ENCODE measurements at regions not wholly inside any gene's neighbourhood (a gene's known extent, or its start where the extent isn't known, plus 50 kb on each side); places are given as distances from the start of the nearest gene placed in this dataset.
"Not testable (repeated sequence)": the region's sequence is repeated elsewhere in the genome, so short reads cannot be mapped to it uniquely, and the experiment has no call there.

DNA sequence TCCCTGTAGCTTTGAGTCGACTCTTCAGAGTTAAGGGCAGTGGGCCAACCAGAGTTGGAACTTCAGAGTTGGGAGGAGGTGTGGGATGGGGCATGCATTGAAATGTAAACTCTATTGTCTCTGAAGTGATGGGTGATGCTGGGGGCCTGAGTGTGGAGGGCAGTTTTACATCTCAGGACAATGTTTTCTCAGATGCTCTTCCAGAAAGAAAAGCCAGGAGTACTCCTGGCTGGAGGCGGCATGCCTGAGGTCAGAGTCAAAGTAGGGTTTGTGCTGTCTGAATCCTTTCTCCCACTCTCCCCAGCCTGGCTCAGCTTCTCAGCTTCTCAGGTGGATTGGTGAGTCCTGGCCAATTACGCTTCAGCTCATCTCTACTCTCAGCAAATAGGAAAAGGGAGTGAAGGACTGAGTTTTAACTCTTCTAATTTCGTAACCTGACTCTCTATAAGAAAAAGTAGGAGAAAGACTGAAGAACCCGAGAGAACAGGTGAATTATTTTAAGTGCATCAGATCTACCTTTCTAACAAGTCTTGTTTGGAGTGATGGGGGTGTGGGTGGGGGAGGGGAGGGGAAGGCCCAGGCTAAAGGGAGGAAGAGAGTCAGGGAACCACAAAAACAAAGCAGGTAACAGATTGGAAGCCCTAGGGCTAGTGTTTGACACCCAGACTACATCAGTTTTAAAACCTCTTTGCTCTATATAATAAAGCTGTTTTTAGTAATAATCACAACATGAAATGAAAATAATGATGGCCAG is 107.5 kb upstream of the PELI1 start:
- H3K27me3 ChIP-seq = no peaks in the 10 kb centered on the region
- peaks cover 4% of the 10 kb centered on the region for H3K4me1 ChIP-seq (ENCODE audit: insufficient read depth)
- no peak overlapping the region for H3K4me3 ChIP-seq
- H3K9me3 ChIP-seq = no peaks in the 10 kb centered on the region
- TF ChIP-seq POLR2A (IDR thresholded peaks at IDR 0.05) (no peak), EP300 (IDR thresholded peaks at IDR 0.05) (no peak), CTCF (IDR thresholded peaks at IDR 0.05) (no peak)
- DNase-seq = no peak
- no peak overlapping the region for H3K27ac ChIP-seq
- intact Hi-C loops (cut with DNase I) = no loop called here
- 72 to 77% (median 73%) methylated on average over 5 of the region's 5 CpGs for whole genome bisulfite sequencing, 3 donors
- H3K36me3 ChIP-seq = no peaks in the 10 kb centered on the region

- DNase-seq; H3K4me3 ChIP-seq; H3K27ac ChIP-seq; H3K27me3 ChIP-seq; H3K36me3 ChIP-seq; H3K4me1 ChIP-seq (ENCODE audit: insufficient read depth); H3K9me3 ChIP-seq; intact Hi-C loops (cut with DNase I): not testable (repeated sequence)
- WGBS, 3 donors = 90 to 94% (median 93%) methylated on average over 9 to 11 of the region's 11 CpGs
These were observed 108.2 kb upstream of the PELI1 start for GRCh38 chr2:64252251-64252978.

DNA sequence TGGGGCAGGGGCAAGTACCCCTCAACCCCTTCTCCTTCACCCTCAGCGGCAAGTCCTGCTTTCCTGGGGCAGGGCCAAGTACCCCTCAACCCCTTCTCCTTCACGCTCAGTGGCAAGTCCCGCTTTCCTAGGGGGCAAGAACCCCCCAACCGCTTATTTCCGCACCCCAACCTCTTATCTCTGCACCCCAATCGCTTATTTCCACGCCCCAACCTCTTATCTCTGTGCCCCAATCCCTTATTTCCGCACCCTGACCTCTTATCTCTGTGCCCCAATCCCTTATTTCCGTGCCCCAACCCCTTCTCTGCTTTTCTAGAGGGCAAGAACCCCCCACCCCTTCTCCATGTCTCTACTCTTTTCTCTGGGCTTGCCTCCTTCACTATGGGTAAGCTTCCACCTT is 109.2 kb upstream of the PELI1 start:
- 92 to 95% (median 92%) methylated on average over 7 to 9 of the region's 9 CpGs for WGBS, 3 donors
- H3K9me3 ChIP-seq; H3K27ac ChIP-seq; H3K4me3 ChIP-seq; H3K27me3 ChIP-seq; DNase-seq; H3K4me1 ChIP-seq (ENCODE audit: insufficient read depth); intact Hi-C loops (cut with DNase I); H3K36me3 ChIP-seq: not testable (repeated sequence)

DNA sequence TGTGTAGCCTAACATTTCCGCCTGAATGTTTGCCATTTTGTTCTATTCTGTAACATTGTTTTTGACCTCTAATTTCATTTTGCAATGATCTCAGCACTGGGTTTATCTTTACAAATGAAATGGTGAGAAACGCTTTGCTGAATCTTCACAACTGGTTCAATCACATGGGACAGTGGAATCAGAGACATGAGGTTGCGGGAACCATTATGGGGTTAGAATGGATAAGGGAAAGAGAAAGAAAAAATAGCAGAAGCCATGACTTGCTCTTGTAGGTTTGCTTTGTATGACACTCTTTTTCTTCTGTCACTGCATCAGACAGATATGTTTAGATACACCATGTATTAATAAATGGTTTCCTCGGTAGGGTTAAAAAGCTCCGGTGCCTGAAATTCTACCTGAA is 114.3 kb upstream of the PELI1 start:
- TF ChIP-seq EP300 (IDR thresholded peaks at IDR 0.05) (no peak), POLR2A (IDR thresholded peaks at IDR 0.05) (no peak), CTCF (IDR thresholded peaks at IDR 0.05) (no peak)
- Histone ChIP-seq H3K4me3 (no peak overlapping the region), H3K27me3 (no peaks in the 10 kb centered on the region), H3K4me1 (ENCODE audit: insufficient read depth) (peaks cover 2% of the 10 kb centered on the region), H3K9me3 (no peaks in the 10 kb centered on the region), H3K36me3 (no peaks in the 10 kb centered on the region), H3K27ac (no peak overlapping the region)
- intact Hi-C loops (cut with DNase I) = no loop called here
- WGBS, 3 donors = 73 to 87% (median 86%) methylated on average over 5 of the region's 5 CpGs
- DNase-seq = no peak

GRCh38 chr2:64259312-64259711 is 115.1 kb upstream of the PELI1 start:
- Histone ChIP-seq H3K9me3 (no peaks in the 10 kb centered on the region), H3K4me3 (no peak overlapping the region), H3K36me3 (no peaks in the 10 kb centered on the region), H3K27ac (no peak overlapping the region), H3K4me1 (ENCODE audit: insufficient read depth) (peaks cover 2% of the 10 kb centered on the region), H3K27me3 (no peaks in the 10 kb centered on the region)
- 31 to 37% (median 31%) methylated on average over 2 of the region's 2 CpGs for WGBS, 3 donors
- DNase-seq = no peak
- TF ChIP-seq EP300 (IDR thresholded peaks at IDR 0.05) = no peak
- no peak for TF ChIP-seq CTCF (IDR thresholded peaks at IDR 0.05)
- no peak for TF ChIP-seq POLR2A (IDR thresholded peaks at IDR 0.05)
- intact Hi-C loops (cut with DNase I) = no loop called here
